ENCODE measurements at regions not wholly inside any gene's neighbourhood (a gene's known extent, or its start where the extent isn't known, plus 50 kb on each side); places are given as distances from the start of the nearest gene placed in this dataset.
A peak's percentile ranks its signal among the peaks of the same experiment; 100 is the strongest.
"Not testable (repeated sequence)": the region's sequence is repeated elsewhere in the genome, so short reads cannot be mapped to it uniquely, and the experiment has no call there.

GRCh38 chr15:84130098-84130831 lies 105.3 kb upstream of the GOLGA6L4 start:
- H3K9me3 Mint-ChIP-seq; intact Hi-C loops (cut with micrococcal nuclease): not testable (repeated sequence)

GRCh38 chr15:84135931-84136456 lies 99.6 kb upstream of the GOLGA6L4 start:
- H3K27ac Mint-ChIP-seq; CTCF ChIA-PET; H3K9me3 Mint-ChIP-seq; H3K27me3 Mint-ChIP-seq (ENCODE audit: low read depth); H3K4me1 Mint-ChIP-seq (ENCODE audit: low read depth); intact Hi-C loops (cut with micrococcal nuclease); DNase-seq; H3K36me3 Mint-ChIP-seq (ENCODE audit: low read depth); H3K4me3 Mint-ChIP-seq: not testable (repeated sequence)

More at GRCh38 chr15:84130098-84130831, 105.3 kb upstream of the GOLGA6L4 start:
- H3K36me3 Mint-ChIP-seq (ENCODE audit: low read depth); H3K4me1 Mint-ChIP-seq (ENCODE audit: low read depth); DNase-seq; H3K4me3 Mint-ChIP-seq; H3K27ac Mint-ChIP-seq; CTCF ChIA-PET; H3K27me3 Mint-ChIP-seq (ENCODE audit: low read depth): not testable (repeated sequence)

GRCh38 chr15:84142888-84143337 lies 92.7 kb upstream of the GOLGA6L4 start:
- Mint-ChIP-seq H3K9me3 (no peaks in the 10 kb centered on the region), H3K27ac (no peak overlapping the region), H3K4me3 (peak overlapping the region; percentile 53), H3K4me1 (ENCODE audit: low read depth) (peaks cover 8% of the 10 kb centered on the region), H3K27me3 (ENCODE audit: low read depth) (peaks cover 4% of the 10 kb centered on the region), H3K36me3 (ENCODE audit: low read depth) (no peaks in the 10 kb centered on the region)
- CTCF ChIA-PET, result interaction anchor here (0.6 to 0.7 kb wide), 2 partner anchors 181 to 1010 kb away, joined by 3 read pairs; no protein-coding TSS in a partner anchor
- intact Hi-C loops (cut with micrococcal nuclease), result no loop called here
- peak; percentile 88 for DNase-seq

- no peak overlapping the region for H3K27ac Mint-ChIP-seq
- DNase-seq, result no peak
- peaks cover 8% of the 10 kb centered on the region for H3K4me1 Mint-ChIP-seq (ENCODE audit: low read depth)
- no peaks in the 10 kb centered on the region for H3K36me3 Mint-ChIP-seq (ENCODE audit: low read depth)
- CTCF ChIA-PET, result no interaction called here
- H3K27me3 Mint-ChIP-seq (ENCODE audit: low read depth), result peaks cover 4% of the 10 kb centered on the region
- intact Hi-C loops (cut with micrococcal nuclease), result no loop called here
- H3K9me3 Mint-ChIP-seq, result no peaks in the 10 kb centered on the region
- H3K4me3 Mint-ChIP-seq, result no peak overlapping the region
Measured at GRCh38 chr15:84143753-84144314, 91.7 kb upstream of the GOLGA6L4 start.

- H3K4me3 Mint-ChIP-seq; H3K27ac Mint-ChIP-seq; H3K4me1 Mint-ChIP-seq (ENCODE audit: low read depth); CTCF ChIA-PET; DNase-seq; H3K36me3 Mint-ChIP-seq (ENCODE audit: low read depth); intact Hi-C loops (cut with micrococcal nuclease); H3K27me3 Mint-ChIP-seq (ENCODE audit: low read depth); H3K9me3 Mint-ChIP-seq: not testable (repeated sequence)
Measured at GRCh38 chr15:84144946-84145345, 90.6 kb upstream of the GOLGA6L4 start.

GRCh38 chr15:84146299-84146698 lies 89.3 kb upstream of the GOLGA6L4 start:
- H3K27ac Mint-ChIP-seq; H3K9me3 Mint-ChIP-seq; CTCF ChIA-PET; intact Hi-C loops (cut with micrococcal nuclease); H3K36me3 Mint-ChIP-seq (ENCODE audit: low read depth); H3K27me3 Mint-ChIP-seq (ENCODE audit: low read depth); H3K4me3 Mint-ChIP-seq; H3K4me1 Mint-ChIP-seq (ENCODE audit: low read depth); DNase-seq: not testable (repeated sequence)

- DNase-seq; H3K9me3 Mint-ChIP-seq; H3K36me3 Mint-ChIP-seq (ENCODE audit: low read depth); H3K4me1 Mint-ChIP-seq (ENCODE audit: low read depth); H3K4me3 Mint-ChIP-seq; intact Hi-C loops (cut with micrococcal nuclease); H3K27me3 Mint-ChIP-seq (ENCODE audit: low read depth); H3K27ac Mint-ChIP-seq; CTCF ChIA-PET: not testable (repeated sequence)
Measured at GRCh38 chr15:84147307-84147706, 88.3 kb upstream of the GOLGA6L4 start.

GRCh38 chr15:84151205-84151931 lies 84.2 kb upstream of the GOLGA6L4 start:
- Mint-ChIP-seq H3K27me3 (ENCODE audit: low read depth) (no peaks in the 10 kb centered on the region), H3K36me3 (ENCODE audit: low read depth) (no peaks in the 10 kb centered on the region), H3K4me1 (ENCODE audit: low read depth) (no peaks in the 10 kb centered on the region), H3K4me3 (no peak overlapping the region), H3K27ac (no peak overlapping the region), H3K9me3 (no peaks in the 10 kb centered on the region)
- no peak for DNase-seq
- intact Hi-C loops (cut with micrococcal nuclease), result no loop called here
- CTCF ChIA-PET, result interaction anchor here (0.7 kb wide), 1 partner anchor 567 kb away, joined by 3 read pairs; no protein-coding TSS in a partner anchor

GRCh38 chr15:84152381-84152979 lies 83.1 kb upstream of the GOLGA6L4 start:
- CTCF ChIA-PET; H3K4me1 Mint-ChIP-seq (ENCODE audit: low read depth); H3K4me3 Mint-ChIP-seq; DNase-seq; H3K27ac Mint-ChIP-seq; H3K9me3 Mint-ChIP-seq; intact Hi-C loops (cut with micrococcal nuclease); H3K27me3 Mint-ChIP-seq (ENCODE audit: low read depth); H3K36me3 Mint-ChIP-seq (ENCODE audit: low read depth): not testable (repeated sequence)

GRCh38 chr15:84153655-84154140 lies 81.9 kb upstream of the GOLGA6L4 start:
- H3K4me3 Mint-ChIP-seq; H3K27ac Mint-ChIP-seq; H3K36me3 Mint-ChIP-seq (ENCODE audit: low read depth); H3K9me3 Mint-ChIP-seq; intact Hi-C loops (cut with micrococcal nuclease); DNase-seq; CTCF ChIA-PET; H3K4me1 Mint-ChIP-seq (ENCODE audit: low read depth); H3K27me3 Mint-ChIP-seq (ENCODE audit: low read depth): not testable (repeated sequence)

GRCh38 chr15:84154314-84154713 lies 81.3 kb upstream of the GOLGA6L4 start:
- CTCF ChIA-PET, H3K4me3 Mint-ChIP-seq: not testable (repeated sequence)

GRCh38 chr15:84154787-84155186 lies 80.8 kb upstream of the GOLGA6L4 start:
- H3K27ac Mint-ChIP-seq; DNase-seq; H3K9me3 Mint-ChIP-seq; H3K4me1 Mint-ChIP-seq (ENCODE audit: low read depth); H3K4me3 Mint-ChIP-seq; intact Hi-C loops (cut with micrococcal nuclease); H3K27me3 Mint-ChIP-seq (ENCODE audit: low read depth); H3K36me3 Mint-ChIP-seq (ENCODE audit: low read depth); CTCF ChIA-PET: not testable (repeated sequence)

More at GRCh38 chr15:84154314-84154713, 81.3 kb upstream of the GOLGA6L4 start:
- H3K9me3 Mint-ChIP-seq; H3K27me3 Mint-ChIP-seq (ENCODE audit: low read depth); intact Hi-C loops (cut with micrococcal nuclease); DNase-seq; H3K4me1 Mint-ChIP-seq (ENCODE audit: low read depth); H3K36me3 Mint-ChIP-seq (ENCODE audit: low read depth); H3K27ac Mint-ChIP-seq: not testable (repeated sequence)

All from activated naive CD4-positive, alpha-beta T cell treated with anti-CD3 and anti-CD28 coated beads for 36 hours (primary cell).